ENCODE measurements at regions not wholly inside any gene's neighbourhood (a gene's known extent, or its start where the extent isn't known, plus 50 kb on each side); places are given as distances from the start of the nearest gene placed in this dataset.
"Not testable (repeated sequence)": the region's sequence is repeated elsewhere in the genome, so short reads cannot be mapped to it uniquely, and the experiment has no call there.

- intact Hi-C loops (cut with DNase I): no loop called here
- no peaks in the 10 kb centered on the region for H3K36me3 ChIP-seq
Observed at GRCh38 chr2:53114991-53115390, 652.6 kb upstream of the CHAC2 start.

GRCh38 chr2:53114582-53114981 is 653.0 kb upstream of the CHAC2 start:
- Histone ChIP-seq H3K4me1 (no peaks in the 10 kb centered on the region), H3K36me3 (no peaks in the 10 kb centered on the region), H3K27me3 (ENCODE audit: low read depth) (no peaks in the 10 kb centered on the region), H3K9me3 (no peaks in the 10 kb centered on the region), H3K27ac (no peak overlapping the region), H3K4me3 (no peak overlapping the region)
- ATAC-seq: no peak
- DNase-seq: no peak
- TF ChIP-seq CTCF (IDR thresholded peaks at IDR 0.05): no peak
- intact Hi-C loops (cut with DNase I): no loop called here

More at GRCh38 chr2:53114991-53115390, 652.6 kb upstream of the CHAC2 start:
- Histone ChIP-seq H3K9me3 (no peaks in the 10 kb centered on the region), H3K4me1 (no peaks in the 10 kb centered on the region), H3K4me3 (no peak overlapping the region), H3K27me3 (ENCODE audit: low read depth) (no peaks in the 10 kb centered on the region), H3K27ac (no peak overlapping the region)
- DNase-seq (no peak), ATAC-seq (no peak)
- TF ChIP-seq CTCF (IDR thresholded peaks at IDR 0.05): no peak

- ATAC-seq; H3K27ac ChIP-seq; H3K4me3 ChIP-seq; H3K4me1 ChIP-seq; intact Hi-C loops (cut with DNase I); DNase-seq; H3K27me3 ChIP-seq (ENCODE audit: low read depth); H3K9me3 ChIP-seq; H3K36me3 ChIP-seq: not testable (repeated sequence)
Observed at GRCh38 chr2:53112408-53112807, 655.2 kb upstream of the CHAC2 start.

GRCh38 chr2:53111406-53111805 is 656.2 kb upstream of the CHAC2 start:
- H3K4me1 ChIP-seq: no peaks in the 10 kb centered on the region
- no peaks in the 10 kb centered on the region for H3K27me3 ChIP-seq (ENCODE audit: low read depth)
- intact Hi-C loops (cut with DNase I): no loop called here
- no peak overlapping the region for H3K4me3 ChIP-seq
- no peaks in the 10 kb centered on the region for H3K9me3 ChIP-seq
- no peak overlapping the region for H3K27ac ChIP-seq
- H3K36me3 ChIP-seq: no peaks in the 10 kb centered on the region
- DNase-seq: no peak
- ATAC-seq: no peak
- no peak for TF ChIP-seq CTCF (IDR thresholded peaks at IDR 0.05)

- ATAC-seq: no peak
- Histone ChIP-seq H3K4me1 (no peaks in the 10 kb centered on the region), H3K27me3 (ENCODE audit: low read depth) (no peaks in the 10 kb centered on the region), H3K9me3 (no peaks in the 10 kb centered on the region), H3K27ac (no peak overlapping the region), H3K4me3 (no peak overlapping the region), H3K36me3 (no peaks in the 10 kb centered on the region)
- TF ChIP-seq CTCF (IDR thresholded peaks at IDR 0.05): no peak
- DNase-seq: no peak
- intact Hi-C loops (cut with DNase I): no loop called here
Observed at GRCh38 chr2:53111004-53111403, 656.6 kb upstream of the CHAC2 start.

GRCh38 chr2:53108246-53108645 is 659.4 kb upstream of the CHAC2 start:
- Histone ChIP-seq H3K36me3 (no peaks in the 10 kb centered on the region), H3K4me1 (no peaks in the 10 kb centered on the region), H3K27ac (no peak overlapping the region), H3K4me3 (no peak overlapping the region), H3K9me3 (no peaks in the 10 kb centered on the region), H3K27me3 (ENCODE audit: low read depth) (no peaks in the 10 kb centered on the region)
- ATAC-seq (no peak), DNase-seq (no peak)
- intact Hi-C loops (cut with DNase I): no loop called here
- no peak for TF ChIP-seq CTCF (IDR thresholded peaks at IDR 0.05)
